H9 (cell line): ENCODE measurements at regions not wholly inside any gene's neighbourhood (a gene's known extent, or its start where the extent isn't known, plus 50 kb on each side); places are given as distances from the start of the nearest gene placed in this dataset.

Experiments used
- DNase-seq: peaks from one replicate; pipeline ENCODE4 v3.0.0-alpha.2; 2017
- H2AFZ ChIP-seq: one replicate; pipeline ENCODE4 v1.6.1; 2013; ENCODE audit warnings: mild to moderate bottlenecking, low read length, control low read depth, moderate library complexity
- H2AK5ac ChIP-seq: 2 replicates; pipeline ENCODE4 v1.6.1; 2013; ENCODE audit warnings: low read length, control low read depth, mixed read lengths; ENCODE audit not compliant: insufficient read length
- H2BK120ac ChIP-seq: one replicate; pipeline ENCODE4 v1.6.1; 2013; ENCODE audit warnings: low read depth, mild to moderate bottlenecking, low read length, control low read depth, inconsistent platforms; ENCODE audit not compliant: poor library complexity, severe bottlenecking
- H2BK12ac ChIP-seq: 2 replicates; pipeline ENCODE4 v1.6.1; 2013; ENCODE audit warnings: low read length, control low read depth, mixed read lengths, low read depth; ENCODE audit not compliant: insufficient read length
- H2BK15ac ChIP-seq: 2 replicates; pipeline ENCODE4 v1.6.1; 2013; ENCODE audit warnings: low read depth, low read length, control low read depth
- H2BK20ac ChIP-seq: one replicate; pipeline ENCODE4 v1.6.1; 2013; ENCODE audit warnings: low read depth, mild to moderate bottlenecking, low read length, control low read depth, inconsistent platforms; ENCODE audit not compliant: poor library complexity, severe bottlenecking
- H2BK5ac ChIP-seq: 2 replicates; pipeline ENCODE4 v1.6.1; 2013; ENCODE audit warnings: low read length, control low read depth, mixed read lengths; ENCODE audit not compliant: insufficient read length
- H3K14ac ChIP-seq: 2 replicates; pipeline ENCODE4 v1.6.1; 2013; ENCODE audit warnings: low read length, control low read depth; ENCODE audit not compliant: insufficient read depth
- H3K18ac ChIP-seq: 2 replicates; pipeline ENCODE4 v1.6.1; 2013; ENCODE audit warnings: low read depth, mild to moderate bottlenecking, mixed read lengths, low read length, control low read depth; ENCODE audit not compliant: insufficient read length
- H3K23ac ChIP-seq: 2 replicates; pipeline ENCODE4 v1.6.1; 2013; ENCODE audit warnings: low read length, control low read depth, mixed read lengths, low read depth; ENCODE audit not compliant: insufficient read length
- H3K23me2 ChIP-seq: 2 replicates; pipeline ENCODE4 v1.6.1; 2013; ENCODE audit warnings: low read depth, mild to moderate bottlenecking, mixed read lengths, low read length, control low read depth; ENCODE audit not compliant: insufficient read length, poor library complexity, severe bottlenecking
- H3K27ac ChIP-seq: 2 replicates; pipeline ENCODE4 v1.5.1; 2013; ENCODE audit warnings: low read length, control low read depth, mixed read lengths, low read depth; ENCODE audit not compliant: insufficient read length
- H3K27me3 ChIP-seq: 2 replicates; pipeline ENCODE4 v1.6.1; 2013; ENCODE audit warnings: low read length, control low read depth, inconsistent platforms; ENCODE audit not compliant: insufficient read depth
- H3K4ac ChIP-seq: 2 replicates; pipeline ENCODE4 v1.6.1; 2013; ENCODE audit warnings: low read depth, mild to moderate bottlenecking, control low read depth, inconsistent platforms, low read length, moderate library complexity
- H3K4me1 ChIP-seq: 2 replicates; pipeline ENCODE4 v1.6.1; 2013; ENCODE audit warnings: low read length, control low read depth, inconsistent platforms; ENCODE audit not compliant: insufficient read depth
- H3K4me2 ChIP-seq: 2 replicates; pipeline ENCODE4 v1.6.1; 2013; ENCODE audit warnings: low read length, control low read depth, mixed read lengths; ENCODE audit not compliant: insufficient read length, insufficient read depth
- H3K56ac ChIP-seq: 2 replicates; pipeline ENCODE4 v1.6.1; 2013; ENCODE audit warnings: low read depth, mild to moderate bottlenecking, mixed read lengths, low read length, control low read depth; ENCODE audit not compliant: insufficient read length
- H3K79me1 ChIP-seq: 2 replicates; pipeline ENCODE4 v1.6.1; 2013; ENCODE audit warnings: low read depth, mild to moderate bottlenecking, moderate library complexity, low read length, control low read depth, inconsistent platforms; ENCODE audit not compliant: insufficient read depth, poor library complexity, severe bottlenecking
- H3K79me2 ChIP-seq: 2 replicates; pipeline ENCODE4 v1.6.1; 2013; ENCODE audit warnings: low read length, control low read depth, inconsistent platforms; ENCODE audit not compliant: insufficient read depth
- H3K9ac ChIP-seq: 2 replicates; pipeline ENCODE4 v1.6.1; 2013; ENCODE audit warnings: low read length, control low read depth, mixed read lengths; ENCODE audit not compliant: insufficient read length; ENCODE audit errors: extremely low read depth
- H3K9me3 ChIP-seq: one replicate; pipeline ENCODE4 v1.6.1; 2013; ENCODE audit warnings: low read depth, low read length, inconsistent platforms; ENCODE audit not compliant: control insufficient read depth
- H3T11ph ChIP-seq: one replicate; pipeline ENCODE4 v1.6.1; 2013; ENCODE audit warnings: mild to moderate bottlenecking, low read length, control low read depth, inconsistent platforms
- H4K20me1 ChIP-seq: one replicate; pipeline ENCODE4 v1.6.1; 2013; ENCODE audit not compliant: control insufficient read depth, insufficient read length, insufficient read depth
- H4K5ac ChIP-seq: 2 replicates; pipeline ENCODE4 v1.6.1; 2013; ENCODE audit warnings: low read depth, mild to moderate bottlenecking, mixed read lengths, low read length, control low read depth; ENCODE audit not compliant: insufficient read length
- H4K8ac ChIP-seq: replicated peaks from 2 replicates; pipeline ENCODE4 v1.6.1; 2013; ENCODE audit warnings: low read length, control low read depth, mixed read lengths, low read depth; ENCODE audit not compliant: insufficient read length
- H4K91ac ChIP-seq: 2 replicates; pipeline ENCODE4 v1.6.1; 2013; ENCODE audit warnings: low read depth, mild to moderate bottlenecking, moderate library complexity, mixed read lengths, low read length, control low read depth; ENCODE audit not compliant: insufficient read length
- H3K27ac Mint-ChIP-seq, 3 experiments: 2 replicates in 2 of 3; 3 replicates in 1 of 3; pipeline ENCODE4 v1.8.0; 2020 to 2021; ENCODE audit warnings: mixed read lengths in 3 of 3, mild to moderate bottlenecking in 1 of 3, moderate library complexity in 1 of 3
- H3K27me3 Mint-ChIP-seq: 2 replicates; pipeline ENCODE4 v1.8.0; 2021; ENCODE audit warnings: low read depth, mild to moderate bottlenecking, moderate library complexity, mixed read lengths
- H3K36me3 Mint-ChIP-seq, 3 experiments: 2 replicates in 2 of 3; 3 replicates in 1 of 3; pipeline ENCODE4 v1.8.0; 2020 to 2021; ENCODE audit warnings: low read depth in 3 of 3, mixed read lengths in 3 of 3; ENCODE audit not compliant: insufficient read depth in 1 of 3
- H3K4me1 Mint-ChIP-seq, 2 experiments: 2 replicates each; pipeline ENCODE4 v1.8.0; 2020; ENCODE audit warnings: mixed read lengths in 2 of 2
- H3K4me3 Mint-ChIP-seq, 2 experiments: 2 replicates in 1 of 2; 3 replicates in 1 of 2; pipeline ENCODE4 v1.8.0; 2020 to 2021; ENCODE audit warnings: mild to moderate bottlenecking in 2 of 2, mixed read lengths in 2 of 2, moderate library complexity in 1 of 2
- H3K9me3 Mint-ChIP-seq, 2 experiments: 2 replicates in 1 of 2; 3 replicates in 1 of 2; pipeline ENCODE4 v1.8.0; 2020; ENCODE audit warnings: mild to moderate bottlenecking in 2 of 2, mixed read lengths in 2 of 2, moderate library complexity in 1 of 2
- WGBS: extraction: QIAGEN DNeasy Blood & Tissue Kit; methylation state at CpG from one replicate; pipeline ENCODE4 v1.1.7; 2013; ENCODE audit warnings: missing lambda C conversion rate, low lambda C conversion rate, mixed read lengths; ENCODE audit not compliant: insufficient read length; ENCODE audit errors: extremely low coverage; 5-methylcytosine and 5-hydroxymethylcytosine counted together
- TF ChIP-seq, protein P1 (sequence below): fragments of 200-600 bp; sonication (generic); conservative IDR thresholded peaks from 3 replicates; pipeline ENCODE4 v1.8.0; 2021; ENCODE audit warnings: antibody characterized with exemption, mild to moderate bottlenecking

DNA sequence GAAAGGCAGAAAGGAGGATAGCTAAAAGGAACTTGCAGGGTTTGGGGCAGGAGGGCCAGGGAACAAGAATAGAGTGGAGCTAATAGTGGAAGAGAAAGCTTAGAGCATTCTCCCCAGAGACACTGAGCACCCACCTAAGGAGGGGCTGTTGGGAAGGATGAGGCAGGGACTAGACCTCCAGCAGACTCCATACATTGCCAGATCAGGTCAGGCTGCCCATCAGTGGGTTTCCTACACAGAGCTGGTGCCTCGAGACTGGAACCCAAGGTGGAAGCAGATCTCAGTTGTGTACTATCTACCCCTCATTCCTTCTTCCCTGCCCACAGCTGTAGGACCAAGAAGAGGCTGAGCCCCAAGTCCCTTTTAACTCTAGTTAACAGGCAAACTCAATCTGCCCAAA, 148.5 kb downstream of the ZFP36L2 start:
- Histone ChIP-seq H3K79me1 (no peaks in the 10 kb centered on the region), H3K56ac (no peak overlapping the region), H4K5ac (no peak overlapping the region), H2BK12ac (no peak overlapping the region), H4K91ac (no peak overlapping the region), H3K18ac (no peak overlapping the region), H3T11ph (no peak overlapping the region), H2BK5ac (no peak overlapping the region), H4K8ac (no peak overlapping the region), H3K27ac (no peak overlapping the region), H2AK5ac (no peak overlapping the region), H3K4ac (no peak overlapping the region), H3K9ac (no peak overlapping the region), H2AFZ (no peak overlapping the region), H3K23ac (no peak overlapping the region), H3K79me2 (no peaks in the 10 kb centered on the region), H3K27me3 (no peaks in the 10 kb centered on the region), H4K20me1 (no peaks in the 10 kb centered on the region), H3K4me1 (no peaks in the 10 kb centered on the region; the same call in 1 of the 2 replicates), H3K14ac (no peak overlapping the region), H2BK120ac (no peak overlapping the region), H3K4me2 (no peak overlapping the region), H3K9me3 (no peaks in the 10 kb centered on the region), H2BK20ac (no peak overlapping the region), H3K23me2 (no peaks in the 10 kb centered on the region), H2BK15ac (no peak overlapping the region)
- Mint-ChIP-seq H3K27ac (no peak overlapping the region), H3K27me3 (peaks cover 9% of the 10 kb centered on the region), H3K36me3 (no peaks in the 10 kb centered on the region), H3K4me1 (peaks cover 7 to 18% of the 10 kb centered on the region in 2 experiments), H3K4me3 (no peak overlapping the region), H3K9me3 (no peaks in the 10 kb centered on the region)
- no peak for DNase-seq
- no CpG with 5 or more reads among the region's 1 CpG for WGBS
- TF ChIP-seq, protein P1, sequence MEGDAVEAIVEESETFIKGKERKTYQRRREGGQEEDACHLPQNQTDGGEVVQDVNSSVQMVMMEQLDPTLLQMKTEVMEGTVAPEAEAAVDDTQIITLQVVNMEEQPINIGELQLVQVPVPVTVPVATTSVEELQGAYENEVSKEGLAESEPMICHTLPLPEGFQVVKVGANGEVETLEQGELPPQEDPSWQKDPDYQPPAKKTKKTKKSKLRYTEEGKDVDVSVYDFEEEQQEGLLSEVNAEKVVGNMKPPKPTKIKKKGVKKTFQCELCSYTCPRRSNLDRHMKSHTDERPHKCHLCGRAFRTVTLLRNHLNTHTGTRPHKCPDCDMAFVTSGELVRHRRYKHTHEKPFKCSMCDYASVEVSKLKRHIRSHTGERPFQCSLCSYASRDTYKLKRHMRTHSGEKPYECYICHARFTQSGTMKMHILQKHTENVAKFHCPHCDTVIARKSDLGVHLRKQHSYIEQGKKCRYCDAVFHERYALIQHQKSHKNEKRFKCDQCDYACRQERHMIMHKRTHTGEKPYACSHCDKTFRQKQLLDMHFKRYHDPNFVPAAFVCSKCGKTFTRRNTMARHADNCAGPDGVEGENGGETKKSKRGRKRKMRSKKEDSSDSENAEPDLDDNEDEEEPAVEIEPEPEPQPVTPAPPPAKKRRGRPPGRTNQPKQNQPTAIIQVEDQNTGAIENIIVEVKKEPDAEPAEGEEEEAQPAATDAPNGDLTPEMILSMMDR: no peak
